HG03571 (cell line): ENCODE measurements at regions not wholly inside any gene's neighbourhood (a gene's known extent, or its start where the extent isn't known, plus 50 kb on each side); places are given as distances from the start of the nearest gene placed in this dataset.
"Not testable (repeated sequence)": the region's sequence is repeated elsewhere in the genome, so short reads cannot be mapped to it uniquely, and the experiment has no call there.

Experiments
- ATAC-seq: cut with Tn5 transposase; IDR thresholded peaks from one replicate; pipeline ENCODE4 v1.9.1; 2021; ENCODE audit not compliant: unreplicated experiment

DNA sequence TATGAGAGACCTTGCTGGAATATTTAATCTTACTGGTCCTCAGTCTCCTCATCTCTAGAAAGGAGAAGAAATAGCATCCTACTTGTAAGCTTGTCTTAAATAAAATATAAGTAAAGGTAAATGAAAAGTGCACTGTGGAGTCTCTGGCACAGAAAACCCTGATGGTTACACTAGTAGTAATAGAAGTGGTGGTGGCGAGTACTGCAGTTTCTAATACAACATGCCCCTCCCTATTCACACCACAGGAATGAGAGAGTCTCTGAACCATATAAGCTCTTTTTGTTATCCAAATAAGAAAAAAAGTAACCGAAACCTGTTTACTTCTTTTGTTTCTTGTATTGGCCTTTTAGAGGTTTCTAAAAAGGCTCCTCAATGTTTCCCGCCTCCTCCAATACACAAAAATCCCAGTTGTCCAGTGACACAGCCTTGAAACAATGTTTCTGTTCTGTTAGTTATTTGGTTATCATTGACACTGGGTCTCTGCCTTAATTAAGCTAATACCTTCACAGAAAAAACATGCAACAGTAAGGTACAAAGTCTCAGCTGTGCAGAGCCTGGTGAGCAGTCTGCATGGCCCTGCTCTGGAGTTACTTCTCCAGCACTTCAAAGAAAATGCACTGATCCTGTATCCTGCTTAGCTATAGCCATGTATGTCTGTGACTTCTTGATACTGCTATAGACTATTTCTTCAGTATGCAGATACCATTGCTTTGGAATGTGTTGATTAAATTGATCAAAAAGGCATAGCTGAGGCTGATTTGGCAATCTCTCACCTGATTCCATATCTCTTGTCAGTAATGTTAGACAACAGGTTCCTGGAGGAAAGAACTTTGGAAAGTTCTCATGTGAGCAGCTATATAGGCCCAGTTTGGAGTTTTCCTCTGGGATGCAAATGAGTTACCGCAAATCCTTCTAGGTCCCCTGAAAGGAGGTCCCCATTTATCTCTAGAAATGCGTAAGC is 315.6 kb upstream of the IL12A start:
- no peak for ATAC-seq

GRCh38 chr3:159674583-159674982 is 314.1 kb upstream of the IL12A start:
- no peak for ATAC-seq

- ATAC-seq: no peak
These were observed 313.4 kb upstream of the IL12A start for GRCh38 chr3:159675285-159675684.

DNA sequence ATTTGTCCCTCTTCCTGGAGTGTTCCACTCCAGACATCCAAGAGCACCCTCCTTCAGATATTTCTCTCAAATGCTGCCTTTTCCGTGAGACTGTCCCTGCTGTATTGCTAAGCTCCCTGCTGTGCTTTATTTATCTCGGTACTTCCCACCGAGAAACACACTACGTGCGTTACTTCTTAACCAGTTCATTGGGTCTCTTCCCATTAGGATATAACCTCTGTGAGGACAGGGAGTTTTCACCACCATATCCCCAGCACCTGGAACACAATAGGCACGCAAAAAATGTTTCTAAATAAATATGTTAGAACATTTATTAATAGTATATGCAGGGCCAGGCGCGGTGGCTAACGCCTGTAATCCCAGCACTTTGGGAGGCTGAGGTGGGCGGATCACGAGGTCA is 308.7 kb upstream of the IL12A start:
- no peak for ATAC-seq

DNA sequence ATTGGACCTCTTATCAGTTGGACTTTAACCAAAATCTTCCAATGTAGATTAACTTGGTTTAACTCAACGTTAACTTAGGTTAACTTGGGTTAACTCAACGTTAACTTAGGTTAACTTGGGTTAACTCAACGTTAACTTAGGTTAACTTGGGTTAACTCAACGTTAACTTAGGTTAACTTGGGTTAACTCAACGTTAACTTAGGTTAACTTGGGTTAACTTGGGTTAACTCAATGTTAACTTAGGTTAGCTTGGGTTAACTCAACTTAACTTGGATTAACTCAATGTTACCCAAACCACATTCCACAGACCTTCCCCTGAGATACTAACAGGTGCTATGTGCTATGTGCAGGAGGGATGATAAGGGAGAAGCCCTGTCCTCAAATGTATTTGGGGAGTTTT is 306.9 kb upstream of the IL12A start:
- not testable (repeated sequence) for ATAC-seq

- no peak for ATAC-seq
These were observed 302.8 kb upstream of the IL12A start for GRCh38 chr3:159685801-159686200.

GRCh38 chr3:159693226-159693625 is 295.4 kb upstream of the IL12A start:
- ATAC-seq: no peak

- ATAC-seq: no peak
These were observed 276.9 kb upstream of the IL12A start for GRCh38 chr3:159711560-159712333.

DNA sequence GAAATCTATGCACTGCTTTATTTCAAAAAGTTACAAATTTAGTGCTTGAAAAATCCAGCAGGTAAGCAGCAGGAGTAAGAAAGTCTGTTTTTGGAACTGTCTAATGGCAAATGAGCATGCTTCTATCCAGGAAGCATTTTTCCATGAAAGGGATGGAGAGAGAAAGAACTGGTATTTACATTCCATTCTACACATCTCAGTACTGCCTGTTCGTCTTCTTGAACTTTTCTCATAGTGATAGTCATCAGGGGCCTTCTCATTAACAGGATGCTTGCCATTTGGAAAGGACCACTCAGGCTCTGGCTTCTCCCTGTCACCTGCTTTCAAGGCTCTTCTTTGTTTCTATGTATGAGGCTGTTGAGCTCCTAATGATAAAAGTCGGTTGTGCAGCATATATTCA is 267.3 kb upstream of the IL12A start:
- ATAC-seq: no peak

DNA sequence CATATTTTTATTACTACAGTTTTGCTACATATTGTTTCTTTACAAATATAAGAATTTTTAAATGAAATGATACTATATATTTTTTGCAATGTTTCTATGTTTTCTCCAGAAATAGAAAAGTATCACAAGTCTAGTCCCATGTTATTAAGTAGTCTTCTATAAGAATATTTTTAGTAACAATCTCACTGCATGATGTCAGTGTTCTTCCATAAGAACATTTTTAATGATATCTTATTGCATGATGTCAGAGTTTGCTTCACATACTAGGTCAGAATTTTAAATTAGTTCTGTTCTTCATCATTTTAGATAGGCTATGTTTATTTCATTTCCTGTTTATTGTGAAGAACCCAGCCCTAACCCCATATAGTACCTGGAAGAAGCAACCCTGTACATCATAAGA is 265.3 kb upstream of the IL12A start:
- ATAC-seq: no peak

DNA sequence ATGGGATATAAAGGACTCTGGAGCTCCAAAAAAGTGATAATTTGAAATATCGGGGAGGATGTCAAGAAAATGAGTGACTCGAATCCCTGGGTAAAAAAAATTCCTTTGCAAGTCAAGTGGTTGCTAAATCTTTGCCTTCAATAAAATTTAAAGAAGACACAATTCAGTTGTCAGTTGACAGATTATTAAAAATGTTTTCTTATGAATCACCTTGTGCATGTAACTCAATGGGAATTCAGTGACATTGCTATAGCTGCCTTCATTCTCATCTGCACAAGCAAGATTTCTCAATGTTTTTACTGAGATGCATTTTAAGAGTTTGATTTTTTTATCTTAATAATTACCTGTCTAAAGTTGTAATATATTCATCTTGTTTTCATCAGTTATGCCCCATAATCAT is 264.0 kb upstream of the IL12A start:
- ATAC-seq: no peak

- ATAC-seq: no peak
These were observed 262.2 kb upstream of the IL12A start for GRCh38 chr3:159726231-159726964.

DNA sequence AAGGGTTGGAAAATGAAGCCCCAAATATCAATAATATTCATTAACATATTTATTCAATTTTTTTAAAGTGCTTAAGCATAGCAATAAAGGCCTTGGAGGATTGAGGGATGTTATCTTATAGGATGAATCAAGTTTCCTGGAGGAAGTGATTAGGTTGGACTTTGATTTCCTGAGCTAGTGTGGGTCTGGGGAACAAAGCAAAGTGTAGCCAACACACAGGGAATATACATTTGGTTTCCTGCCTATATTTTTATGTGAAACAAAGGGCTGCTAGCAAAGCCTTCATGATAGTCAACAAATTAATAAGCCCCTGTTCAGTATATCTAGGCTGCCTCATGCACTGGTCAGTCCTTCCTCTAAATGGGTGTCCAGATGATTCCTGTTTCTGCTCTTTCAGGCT is 261.1 kb upstream of the IL12A start:
- no peak for ATAC-seq

DNA sequence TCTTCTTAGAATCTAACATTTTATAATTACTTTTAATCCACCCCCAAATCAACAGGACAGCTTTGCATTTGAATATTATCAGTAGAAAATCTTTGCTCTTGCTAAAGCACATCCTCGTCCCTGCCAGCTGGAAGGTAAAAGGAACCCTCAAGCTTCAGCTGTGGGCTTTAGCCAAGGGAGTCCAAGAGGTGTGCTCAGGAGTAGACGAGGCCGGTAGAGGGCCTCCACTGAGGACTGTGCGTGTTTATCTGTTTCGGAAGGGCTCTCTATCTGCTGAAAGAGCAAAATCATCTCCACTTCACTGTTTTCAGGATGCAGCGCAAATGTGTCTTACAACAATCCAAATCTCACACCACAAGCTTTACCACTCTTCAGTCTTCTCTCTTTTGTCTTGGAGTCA is 257.4 kb upstream of the IL12A start:
- no peak for ATAC-seq

- no peak for ATAC-seq
These were observed 256.2 kb upstream of the IL12A start for GRCh38 chr3:159732172-159733111.

DNA sequence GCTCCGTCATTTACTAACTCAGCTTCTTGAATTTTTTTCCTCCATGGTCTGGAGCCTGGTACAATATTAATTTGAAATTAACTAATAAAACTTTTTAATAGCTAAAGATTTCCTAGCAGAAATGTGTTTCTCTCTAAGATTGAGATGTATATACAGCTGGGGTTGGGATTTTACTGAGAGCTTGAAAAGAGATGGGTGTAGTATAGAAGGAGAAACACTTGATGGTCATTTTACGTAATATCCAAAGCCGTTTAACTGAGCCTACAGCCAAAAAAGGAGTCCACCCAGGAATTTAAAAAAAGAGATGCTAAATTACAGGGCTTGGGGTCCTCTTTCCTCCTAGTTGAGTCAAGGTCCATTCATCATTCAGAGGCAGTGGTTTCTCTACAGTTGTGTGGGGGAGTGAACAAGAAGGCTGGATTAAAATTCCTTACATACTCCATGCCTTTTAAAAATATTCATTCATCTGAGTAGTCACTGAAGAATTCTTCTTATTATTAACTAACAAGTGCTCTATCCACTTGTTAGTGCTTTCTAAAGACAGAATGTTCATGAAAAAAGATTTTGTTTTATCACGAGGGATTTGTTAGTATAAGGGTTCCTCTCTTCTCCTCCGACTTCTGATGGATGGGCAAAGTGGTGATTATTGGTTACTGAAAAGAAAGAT is 255.3 kb upstream of the IL12A start:
- ATAC-seq: no peak

DNA sequence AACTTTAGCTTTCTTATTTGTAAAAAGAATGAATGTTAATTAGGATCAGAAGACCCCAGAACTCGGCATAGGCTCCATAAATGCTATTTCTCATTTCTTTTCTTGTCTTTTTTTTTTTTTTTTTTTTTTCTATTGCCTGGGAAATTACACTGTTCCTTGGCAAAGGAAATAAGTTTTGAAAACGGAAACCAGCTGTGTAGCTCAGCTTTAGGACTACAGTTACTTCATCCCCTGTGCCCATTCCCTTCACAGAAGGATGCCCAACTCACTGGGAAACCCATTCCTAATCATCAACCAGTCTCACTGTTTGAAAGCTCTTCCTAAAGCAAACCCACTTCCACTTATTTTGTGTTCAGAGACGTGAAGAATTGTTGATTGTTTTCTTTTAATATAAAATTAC is 254.0 kb upstream of the IL12A start:
- no peak for ATAC-seq

- no peak for ATAC-seq
These were observed 249.5 kb upstream of the IL12A start for GRCh38 chr3:159739166-159739565.

DNA sequence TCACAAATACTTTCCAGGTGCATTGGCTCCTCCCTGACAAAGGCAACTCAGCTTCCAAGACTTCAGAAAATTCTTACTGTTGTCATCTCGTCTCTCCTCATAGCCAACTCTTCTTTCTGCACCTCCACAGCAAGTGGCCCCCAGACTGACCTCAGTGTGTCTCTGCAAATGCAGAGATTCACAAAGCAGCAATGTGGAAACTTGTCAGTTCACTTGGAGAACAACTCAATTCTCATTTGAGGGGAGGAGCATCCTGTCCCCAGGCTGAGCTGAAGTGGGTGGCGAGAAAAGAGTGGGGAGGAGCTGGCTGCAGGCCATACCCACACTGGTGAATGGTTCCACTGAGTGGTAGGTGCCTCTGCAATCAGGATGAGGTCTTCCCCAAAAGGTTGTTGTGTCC is 248.7 kb upstream of the IL12A start:
- no peak for ATAC-seq

DNA sequence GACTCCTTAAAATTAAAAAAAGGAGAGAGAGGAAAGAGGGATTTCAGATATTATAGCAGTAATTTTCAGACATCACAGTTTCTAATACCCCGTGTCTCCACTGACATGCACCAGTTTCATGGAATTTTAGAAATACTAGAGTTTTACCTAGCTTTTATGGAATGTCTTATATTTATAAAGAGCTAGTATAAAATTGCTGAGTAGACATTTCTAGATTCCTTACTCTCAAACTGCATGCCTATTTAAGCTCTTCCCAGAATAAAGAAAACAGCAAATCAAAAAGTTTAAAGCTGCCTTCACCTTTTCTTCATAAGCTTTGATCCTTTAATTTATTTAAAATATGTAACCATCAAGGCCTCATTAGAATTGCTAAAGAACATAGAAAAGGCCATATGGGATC is 247.4 kb upstream of the IL12A start:
- no peak for ATAC-seq
